ENCODE measurements at regions not wholly inside any gene's neighbourhood (a gene's known extent, or its start where the extent isn't known, plus 50 kb on each side); places are given as distances from the start of the nearest gene placed in this dataset.

DNA sequence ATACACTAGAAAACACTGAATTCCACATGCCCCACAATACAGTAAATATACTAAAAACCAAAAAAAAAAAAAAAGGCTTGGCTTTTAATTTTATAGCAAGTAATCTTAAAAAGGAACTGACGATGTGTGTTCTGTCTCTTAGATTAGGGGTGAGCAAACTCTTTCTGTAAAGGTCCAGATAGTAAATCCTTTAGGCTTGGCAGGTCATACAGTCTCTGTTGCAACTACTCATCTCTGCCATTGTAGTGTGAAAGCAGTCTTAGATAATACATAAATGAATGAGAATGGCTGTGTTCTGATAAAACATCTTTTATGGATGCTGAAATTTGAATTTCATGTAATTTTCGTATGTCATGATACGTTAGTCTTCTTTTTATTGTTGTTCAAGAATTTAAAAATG is 150.2 kb downstream of the SLC30A10 start:
- Histone ChIP-seq H2AFZ (ENCODE audit: low read depth, low read length, severe bottlenecking) (no peak overlapping the region), H3K9me2 (replicated peaks; ENCODE audit: insufficient read depth, low read length) (no peaks in the 10 kb centered on the region), H3K27me3 (ENCODE audit: low read length) (no peaks in the 10 kb centered on the region), H3F3A (ENCODE audit: insufficient read depth) (no peaks in the 10 kb centered on the region), H3K4me2 (ENCODE audit: low read depth, low read length, poor library complexity, severe bottlenecking) (no peak overlapping the region), H3K9ac (ENCODE audit: low read length) (no peak overlapping the region), H4K20me1 (ENCODE audit: low read depth, low read length) (no peaks in the 10 kb centered on the region), H3K9me3 (ENCODE audit: insufficient read depth, low read length) (no peaks in the 10 kb centered on the region), H3K4me3 (ENCODE audit: insufficient read depth, low read length, poor library complexity, severe bottlenecking) (no peak overlapping the region), H3K27ac (ENCODE audit: low read depth, low read length) (no peak overlapping the region), H3K79me2 (ENCODE audit: insufficient read depth, low read length) (no peaks in the 10 kb centered on the region), H3K36me3 (ENCODE audit: low read length) (no peaks in the 10 kb centered on the region)
- no peak for TF ChIP-seq EZH2phosphoT487 (conservative IDR thresholded peaks at IDR 0.05; ENCODE audit: low read length)
- TF ChIP-seq, protein P1, sequence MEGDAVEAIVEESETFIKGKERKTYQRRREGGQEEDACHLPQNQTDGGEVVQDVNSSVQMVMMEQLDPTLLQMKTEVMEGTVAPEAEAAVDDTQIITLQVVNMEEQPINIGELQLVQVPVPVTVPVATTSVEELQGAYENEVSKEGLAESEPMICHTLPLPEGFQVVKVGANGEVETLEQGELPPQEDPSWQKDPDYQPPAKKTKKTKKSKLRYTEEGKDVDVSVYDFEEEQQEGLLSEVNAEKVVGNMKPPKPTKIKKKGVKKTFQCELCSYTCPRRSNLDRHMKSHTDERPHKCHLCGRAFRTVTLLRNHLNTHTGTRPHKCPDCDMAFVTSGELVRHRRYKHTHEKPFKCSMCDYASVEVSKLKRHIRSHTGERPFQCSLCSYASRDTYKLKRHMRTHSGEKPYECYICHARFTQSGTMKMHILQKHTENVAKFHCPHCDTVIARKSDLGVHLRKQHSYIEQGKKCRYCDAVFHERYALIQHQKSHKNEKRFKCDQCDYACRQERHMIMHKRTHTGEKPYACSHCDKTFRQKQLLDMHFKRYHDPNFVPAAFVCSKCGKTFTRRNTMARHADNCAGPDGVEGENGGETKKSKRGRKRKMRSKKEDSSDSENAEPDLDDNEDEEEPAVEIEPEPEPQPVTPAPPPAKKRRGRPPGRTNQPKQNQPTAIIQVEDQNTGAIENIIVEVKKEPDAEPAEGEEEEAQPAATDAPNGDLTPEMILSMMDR (IDR thresholded peaks at IDR 0.05; ENCODE audit: insufficient read depth, low read length, poor library complexity, severe bottlenecking), result no peak

DNA sequence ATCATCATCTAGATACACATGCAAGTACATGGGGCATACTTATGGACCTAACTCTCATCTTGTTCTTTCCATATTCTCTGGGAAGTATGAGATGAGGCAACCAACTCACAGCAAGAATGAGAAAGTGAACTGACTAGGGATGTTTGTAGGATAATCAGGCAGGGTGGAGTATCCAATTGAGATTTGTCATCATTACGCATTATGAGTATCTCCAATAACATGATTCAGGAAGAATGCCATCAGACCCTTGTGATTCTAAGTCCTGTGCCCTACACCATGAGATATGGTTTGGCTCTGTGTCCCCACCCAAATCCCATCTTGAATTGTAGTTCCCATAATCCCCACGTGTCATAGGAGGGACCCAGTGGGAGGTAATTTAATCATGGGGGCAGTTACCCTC is 154.0 kb downstream of the SLC30A10 start:
- Histone ChIP-seq H4K20me1 (ENCODE audit: low read depth, low read length) (no peaks in the 10 kb centered on the region), H3K9me2 (replicated peaks; ENCODE audit: insufficient read depth, low read length) (no peaks in the 10 kb centered on the region), H3K9ac (ENCODE audit: low read length) (no peak overlapping the region), H3K27me3 (ENCODE audit: low read length) (no peaks in the 10 kb centered on the region), H2AFZ (ENCODE audit: low read depth, low read length, severe bottlenecking) (no peak overlapping the region), H3K4me2 (ENCODE audit: low read depth, low read length, poor library complexity, severe bottlenecking) (no peak overlapping the region), H3K36me3 (ENCODE audit: low read length) (no peaks in the 10 kb centered on the region), H3K27ac (ENCODE audit: low read depth, low read length) (no peak overlapping the region), H3K9me3 (ENCODE audit: insufficient read depth, low read length) (no peaks in the 10 kb centered on the region), H3K79me2 (ENCODE audit: insufficient read depth, low read length) (no peaks in the 10 kb centered on the region), H3F3A (ENCODE audit: insufficient read depth) (no peaks in the 10 kb centered on the region), H3K4me3 (ENCODE audit: insufficient read depth, low read length, poor library complexity, severe bottlenecking) (no peak overlapping the region)
- TF ChIP-seq, protein P1 (IDR thresholded peaks at IDR 0.05; ENCODE audit: insufficient read depth, low read length, poor library complexity, severe bottlenecking), result no peak
- no peak for TF ChIP-seq EZH2phosphoT487 (conservative IDR thresholded peaks at IDR 0.05; ENCODE audit: low read length)

DNA sequence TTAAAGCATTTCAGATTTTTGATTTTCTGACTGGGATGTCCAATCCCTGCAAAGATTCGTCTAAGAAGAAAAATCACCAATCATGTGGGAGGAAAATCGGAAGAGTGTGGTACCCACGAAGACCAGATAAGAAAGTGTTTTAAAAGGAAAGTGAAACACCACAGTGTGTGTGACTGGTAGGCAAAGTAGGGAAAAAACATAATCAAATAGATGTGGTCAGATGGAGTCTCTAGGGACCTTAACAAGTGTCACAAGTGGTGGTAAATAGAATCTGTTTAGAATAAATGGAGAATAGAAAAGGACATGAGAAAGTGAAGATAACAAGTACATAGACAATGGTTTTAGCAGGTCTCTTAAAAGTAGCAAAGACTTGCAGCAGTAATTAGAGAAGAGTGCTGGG is 154.6 kb downstream of the SLC30A10 start:
- Histone ChIP-seq H3K9me3 (ENCODE audit: insufficient read depth, low read length) (no peaks in the 10 kb centered on the region), H3K4me3 (ENCODE audit: insufficient read depth, low read length, poor library complexity, severe bottlenecking) (no peak overlapping the region), H3K27me3 (ENCODE audit: low read length) (no peaks in the 10 kb centered on the region), H3K27ac (ENCODE audit: low read depth, low read length) (no peak overlapping the region), H3K79me2 (ENCODE audit: insufficient read depth, low read length) (no peaks in the 10 kb centered on the region), H3F3A (ENCODE audit: insufficient read depth) (no peaks in the 10 kb centered on the region), H3K4me2 (ENCODE audit: low read depth, low read length, poor library complexity, severe bottlenecking) (no peak overlapping the region), H2AFZ (ENCODE audit: low read depth, low read length, severe bottlenecking) (no peak overlapping the region), H3K36me3 (ENCODE audit: low read length) (no peaks in the 10 kb centered on the region), H4K20me1 (ENCODE audit: low read depth, low read length) (no peaks in the 10 kb centered on the region), H3K9ac (ENCODE audit: low read length) (no peak overlapping the region), H3K9me2 (replicated peaks; ENCODE audit: insufficient read depth, low read length) (no peaks in the 10 kb centered on the region)
- TF ChIP-seq, protein P1 (IDR thresholded peaks at IDR 0.05; ENCODE audit: insufficient read depth, low read length, poor library complexity, severe bottlenecking), result no peak
- no peak for TF ChIP-seq EZH2phosphoT487 (conservative IDR thresholded peaks at IDR 0.05; ENCODE audit: low read length)
